ENCODE measurements at regions not wholly inside any gene's neighbourhood (a gene's known extent, or its start where the extent isn't known, plus 50 kb on each side); places are given as distances from the start of the nearest gene placed in this dataset.

DNA sequence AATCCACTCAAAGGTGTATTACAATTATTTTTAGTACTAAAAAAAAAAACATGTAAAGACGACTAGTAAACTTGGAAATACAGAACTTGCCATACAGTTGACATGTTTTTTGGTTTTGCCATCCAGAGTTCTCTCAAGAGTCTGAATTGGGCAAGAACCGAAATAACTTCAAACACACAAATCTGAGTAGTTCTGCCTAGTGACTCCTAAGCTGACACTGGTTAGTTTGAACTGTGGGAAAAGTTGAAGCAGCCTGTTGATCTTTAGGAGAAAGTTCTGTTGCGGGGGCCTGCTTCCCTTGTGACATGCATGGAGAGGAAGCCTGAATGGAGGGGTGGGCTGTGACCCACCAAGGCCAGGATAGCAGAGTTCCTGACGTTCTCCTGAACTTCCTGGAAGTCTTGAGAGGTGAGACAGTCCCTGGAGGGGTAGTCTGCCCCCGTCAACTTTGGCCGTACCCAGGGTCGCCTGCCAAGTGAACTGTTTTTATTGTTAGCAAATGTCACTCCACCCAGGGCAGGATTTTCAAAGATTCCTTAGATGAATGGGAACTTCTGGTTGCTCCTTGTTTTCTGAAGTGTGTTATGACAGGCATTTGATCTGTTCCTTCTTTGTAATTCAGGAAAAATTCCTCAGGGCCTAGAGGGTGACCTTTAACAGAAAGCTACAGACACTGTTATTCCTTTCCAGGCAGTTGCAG, 85.6 kb upstream of the SPTBN1 start:
- H3K9me3 ChIP-seq = no peaks in the 10 kb centered on the region
- no peak overlapping the region for H3K4me3 ChIP-seq
- intact Hi-C loops (cut with DNase I) = no loop called here
- TF ChIP-seq EP300 (IDR thresholded peaks at IDR 0.05) (no peak), POLR2A (IDR thresholded peaks at IDR 0.05) (no peak)
- TF ChIP-seq, protein P1, sequence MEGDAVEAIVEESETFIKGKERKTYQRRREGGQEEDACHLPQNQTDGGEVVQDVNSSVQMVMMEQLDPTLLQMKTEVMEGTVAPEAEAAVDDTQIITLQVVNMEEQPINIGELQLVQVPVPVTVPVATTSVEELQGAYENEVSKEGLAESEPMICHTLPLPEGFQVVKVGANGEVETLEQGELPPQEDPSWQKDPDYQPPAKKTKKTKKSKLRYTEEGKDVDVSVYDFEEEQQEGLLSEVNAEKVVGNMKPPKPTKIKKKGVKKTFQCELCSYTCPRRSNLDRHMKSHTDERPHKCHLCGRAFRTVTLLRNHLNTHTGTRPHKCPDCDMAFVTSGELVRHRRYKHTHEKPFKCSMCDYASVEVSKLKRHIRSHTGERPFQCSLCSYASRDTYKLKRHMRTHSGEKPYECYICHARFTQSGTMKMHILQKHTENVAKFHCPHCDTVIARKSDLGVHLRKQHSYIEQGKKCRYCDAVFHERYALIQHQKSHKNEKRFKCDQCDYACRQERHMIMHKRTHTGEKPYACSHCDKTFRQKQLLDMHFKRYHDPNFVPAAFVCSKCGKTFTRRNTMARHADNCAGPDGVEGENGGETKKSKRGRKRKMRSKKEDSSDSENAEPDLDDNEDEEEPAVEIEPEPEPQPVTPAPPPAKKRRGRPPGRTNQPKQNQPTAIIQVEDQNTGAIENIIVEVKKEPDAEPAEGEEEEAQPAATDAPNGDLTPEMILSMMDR (IDR thresholded peaks at IDR 0.05) = no peak
- no peaks in the 10 kb centered on the region for H3K36me3 ChIP-seq
- peak overlapping the region in 1 of 2 donors; percentile 13 for H3K27ac ChIP-seq
- no peak for DNase-seq
- H3K4me1 ChIP-seq (ENCODE audit: insufficient read depth) = peaks cover 7% of the 10 kb centered on the region
- WGBS, 3 donors = 42 to 46% (median 43%) methylated on average over 7 of the region's 7 CpGs
- H3K27me3 ChIP-seq = no peaks in the 10 kb centered on the region

DNA sequence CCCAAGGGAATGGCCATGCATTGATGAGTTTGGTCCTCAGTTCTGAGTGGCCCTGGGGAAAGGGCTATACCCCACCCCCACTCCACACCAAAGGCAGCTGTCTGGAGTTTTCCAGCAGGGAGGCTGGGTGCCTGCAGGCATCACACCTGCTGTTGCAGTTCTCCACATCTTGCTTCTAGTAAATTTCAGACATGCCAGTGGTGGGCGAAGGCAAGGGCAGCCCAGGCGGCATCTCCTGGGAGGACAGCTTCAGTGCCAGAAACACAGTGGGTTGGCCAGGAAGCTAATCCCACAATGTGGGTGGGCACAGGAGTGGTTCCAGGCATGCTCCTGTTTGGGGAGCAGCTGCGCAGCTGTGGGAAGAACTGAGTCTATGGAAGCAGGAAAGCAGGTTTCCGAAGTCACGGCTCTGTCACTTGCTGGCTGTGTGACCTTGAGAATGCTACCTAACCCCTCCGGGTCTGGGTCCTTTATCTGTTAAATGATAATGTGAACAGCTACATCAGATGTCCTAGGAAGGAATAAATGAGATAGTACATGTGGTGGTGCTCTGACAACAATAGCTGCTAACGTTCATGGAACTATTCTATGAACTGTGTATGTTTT, 84.6 kb upstream of the SPTBN1 start:
- Histone ChIP-seq H3K4me3 (no peak overlapping the region), H3K27me3 (no peaks in the 10 kb centered on the region), H3K9me3 (no peaks in the 10 kb centered on the region), H3K27ac (no peak overlapping the region), H3K36me3 (no peaks in the 10 kb centered on the region), H3K4me1 (ENCODE audit: insufficient read depth) (peaks cover 7% of the 10 kb centered on the region)
- 69 to 81% (median 77%) methylated on average over 7 of the region's 7 CpGs for WGBS, 3 donors
- intact Hi-C loops (cut with DNase I) = no loop called here
- no peak for TF ChIP-seq POLR2A (IDR thresholded peaks at IDR 0.05)
- no peak for DNase-seq

DNA sequence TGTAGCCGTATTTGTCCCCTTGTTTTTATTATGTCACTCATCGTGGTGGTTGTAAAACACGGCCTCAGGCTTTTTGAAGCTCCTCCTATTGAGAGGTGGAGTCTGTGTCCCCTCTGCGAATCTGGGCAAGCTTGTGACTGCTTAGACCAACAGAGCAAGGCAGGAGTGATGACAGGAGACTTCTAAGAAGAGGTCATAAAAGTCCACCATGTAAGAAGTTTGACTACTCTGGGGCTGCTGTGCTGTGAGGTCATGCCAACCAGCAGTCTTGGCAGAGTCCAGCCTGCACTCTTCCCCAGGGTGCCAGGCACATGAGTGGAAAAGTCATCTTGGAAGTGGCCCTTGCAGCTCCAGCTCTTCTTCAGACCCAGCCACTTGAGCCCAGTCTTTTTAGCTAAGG, 83.8 kb upstream of the SPTBN1 start:
- no peak for TF ChIP-seq EP300 (IDR thresholded peaks at IDR 0.05)
- TF ChIP-seq POLR2A (IDR thresholded peaks at IDR 0.05) = no peak
- TF ChIP-seq, protein P1 (IDR thresholded peaks at IDR 0.05) = no peak
- Histone ChIP-seq H3K4me1 (ENCODE audit: insufficient read depth) (peaks cover 7% of the 10 kb centered on the region), H3K27ac (no peak overlapping the region), H3K9me3 (no peaks in the 10 kb centered on the region), H3K4me3 (no peak overlapping the region), H3K27me3 (no peaks in the 10 kb centered on the region), H3K36me3 (no peaks in the 10 kb centered on the region)
- DNase-seq = no peak
- intact Hi-C loops (cut with DNase I) = no loop called here
- 85 to 97% (median 90%) methylated on average over 4 of the region's 4 CpGs for WGBS, 3 donors

DNA sequence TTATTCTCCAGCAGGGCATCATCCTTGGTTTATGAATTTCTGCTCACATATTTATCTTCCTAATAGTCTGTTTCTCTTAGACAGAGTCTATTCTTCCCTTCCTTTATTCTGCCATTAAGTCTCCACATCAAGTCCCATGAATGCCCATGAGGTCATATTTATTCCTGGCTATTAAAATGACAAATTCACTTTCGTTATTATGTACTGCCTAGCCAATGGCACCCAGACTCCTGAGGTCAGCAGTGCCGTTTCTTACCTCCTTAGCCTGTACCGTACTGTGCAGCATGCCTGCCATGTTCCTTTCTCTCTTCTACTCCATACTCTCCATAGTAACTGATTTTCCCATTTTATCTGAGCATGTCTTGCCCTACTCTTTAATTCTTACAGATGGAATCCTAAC, 82.3 kb upstream of the SPTBN1 start:
- 92 to 96% (median 93%) methylated on average over 3 of the region's 3 CpGs for WGBS, 3 donors
- no peak overlapping the region for H3K27ac ChIP-seq

More for the DNA sequence above, 82.3 kb upstream of the SPTBN1 start:
- peaks cover 7% of the 10 kb centered on the region for H3K4me1 ChIP-seq (ENCODE audit: insufficient read depth)
- TF ChIP-seq EP300 (IDR thresholded peaks at IDR 0.05) = no peak
- TF ChIP-seq, protein P1 (IDR thresholded peaks at IDR 0.05) = no peak
- no peak for TF ChIP-seq POLR2A (IDR thresholded peaks at IDR 0.05)
- intact Hi-C loops (cut with DNase I) = no loop called here
- no peaks in the 10 kb centered on the region for H3K36me3 ChIP-seq
- DNase-seq = no peak
- no peak overlapping the region for H3K4me3 ChIP-seq
- no peaks in the 10 kb centered on the region for H3K27me3 ChIP-seq
- H3K9me3 ChIP-seq = no peaks in the 10 kb centered on the region

Data from ovary (tissue), 7 donors.